ENCODE measurements at regions not wholly inside any gene's neighbourhood (a gene's known extent, or its start where the extent isn't known, plus 50 kb on each side); places are given as distances from the start of the nearest gene placed in this dataset.

- DNase-seq: no peak
Observed at GRCh38 chr5:105952875-105953274, 1717.9 kb downstream of the EFNA5 start.

GRCh38 chr5:105947461-105947860 is 1723.3 kb downstream of the EFNA5 start:
- no peak for DNase-seq

GRCh38 chr5:105945203-105945972 is 1725.3 kb downstream of the EFNA5 start:
- no peak for DNase-seq

- DNase-seq: no peak
Observed at GRCh38 chr5:105940181-105940580, 1730.6 kb downstream of the EFNA5 start.

- DNase-seq: no peak
Observed at GRCh38 chr5:105934171-105934570, 1736.6 kb downstream of the EFNA5 start.

GRCh38 chr5:105931881-105932421 is 1738.8 kb downstream of the EFNA5 start:
- no peak for DNase-seq

GRCh38 chr5:105929858-105930257 is 1740.9 kb downstream of the EFNA5 start:
- DNase-seq: no peak

- no peak for DNase-seq
Observed at GRCh38 chr5:105924366-105924765, 1746.4 kb downstream of the EFNA5 start.

GRCh38 chr5:105922574-105922973 is 1748.2 kb downstream of the EFNA5 start:
- DNase-seq: no peak

- no peak for DNase-seq
Observed at GRCh38 chr5:105922080-105922479, 1748.7 kb downstream of the EFNA5 start.

GRCh38 chr5:105917189-105917588 is 1753.5 kb downstream of the EFNA5 start:
- no peak for DNase-seq

GRCh38 chr5:105907016-105907415 is 1763.7 kb downstream of the EFNA5 start:
- DNase-seq: no peak

GRCh38 chr5:105905392-105905791 is 1765.3 kb downstream of the EFNA5 start:
- DNase-seq: no peak

- DNase-seq: no peak
Observed at GRCh38 chr5:105903069-105903468, 1767.7 kb downstream of the EFNA5 start.

- no peak for DNase-seq
Observed at GRCh38 chr5:105899726-105900125, 1771.0 kb downstream of the EFNA5 start.

- no peak for DNase-seq
Observed at GRCh38 chr5:105898183-105898582, 1772.6 kb downstream of the EFNA5 start.

- no peak for DNase-seq
Observed at GRCh38 chr5:105885266-105885665, 1785.5 kb downstream of the EFNA5 start.

- DNase-seq: no peak
Observed at GRCh38 chr5:105882956-105883481, 1787.7 kb downstream of the EFNA5 start.

GRCh38 chr5:105878402-105878801 is 1792.3 kb downstream of the EFNA5 start:
- no peak for DNase-seq

- DNase-seq: no peak
Observed at GRCh38 chr5:105877592-105877991, 1793.1 kb downstream of the EFNA5 start.

- DNase-seq: no peak
Observed at GRCh38 chr5:105874316-105874715, 1796.4 kb downstream of the EFNA5 start.

GRCh38 chr5:105872569-105873270 is 1798.0 kb downstream of the EFNA5 start:
- DNase-seq: no peak

- no peak for DNase-seq
Observed at GRCh38 chr5:105868038-105868780, 1802.5 kb downstream of the EFNA5 start.
